Skeletal muscle tissue (tissue), 3 donors: ENCODE measurements at regions not wholly inside any gene's neighbourhood (a gene's known extent, or its start where the extent isn't known, plus 50 kb on each side); places are given as distances from the start of the nearest gene placed in this dataset.
"Not testable (repeated sequence)": the region's sequence is repeated elsewhere in the genome, so short reads cannot be mapped to it uniquely, and the experiment has no call there.

Experiments
- H3K27ac ChIP-seq: one replicate; pipeline ENCODE4 v1.7.0; 2013; ENCODE audit warnings: mild to moderate bottlenecking, low read depth, low read length, inconsistent platforms
- H3K27me3 ChIP-seq, 3 donors: one replicate each; pipeline ENCODE4 v1.7.0; 2013; ENCODE audit warnings: low read length in 3 of 3; ENCODE audit not compliant: control insufficient read depth in 3 of 3, insufficient read depth in 3 of 3
- H3K36me3 ChIP-seq, 3 donors: one replicate each; pipeline ENCODE4 v1.7.0; 2013; ENCODE audit warnings: low read length in 3 of 3; ENCODE audit not compliant: control insufficient read depth in 3 of 3, insufficient read depth in 3 of 3
- H3K4me1 ChIP-seq, 3 donors: one replicate each; pipeline ENCODE4 v1.7.0; 2013; ENCODE audit warnings: low read length in 3 of 3, mild to moderate bottlenecking in 3 of 3; ENCODE audit not compliant: control insufficient read depth in 3 of 3, insufficient read depth in 3 of 3
- H3K4me3 ChIP-seq, 3 donors: one replicate each; pipeline ENCODE4 v1.7.0; 2013; ENCODE audit warnings: low read length in 3 of 3
- H3K9ac ChIP-seq, 3 donors: one replicate each; pipeline ENCODE4 v1.7.0; 2013; ENCODE audit warnings: low read length in 3 of 3, mild to moderate bottlenecking in 3 of 3, moderate library complexity in 2 of 3, low read depth in 1 of 3
- H3K9me3 ChIP-seq, 3 donors: one replicate each; pipeline ENCODE4 v1.7.0; 2013; ENCODE audit warnings: low read length in 3 of 3; ENCODE audit not compliant: control insufficient read depth in 3 of 3
- donor health status: Osteomylitis.

- H3K9ac ChIP-seq = no peak overlapping the region
- H3K27me3 ChIP-seq = no peaks in the 10 kb centered on the region
- no peaks in the 10 kb centered on the region for H3K9me3 ChIP-seq
- H3K4me1 ChIP-seq = no peaks in the 10 kb centered on the region
- H3K36me3 ChIP-seq = no peaks in the 10 kb centered on the region
- no peak overlapping the region for H3K4me3 ChIP-seq
- no peak overlapping the region for H3K27ac ChIP-seq
Measured at GRCh38 chr3:124360155-124360554, 368.2 kb upstream of the ROPN1 start.

- H3K27me3 ChIP-seq = no peaks in the 10 kb centered on the region
- no peak overlapping the region for H3K4me3 ChIP-seq
- H3K9me3 ChIP-seq = no peaks in the 10 kb centered on the region
- H3K27ac ChIP-seq = no peak overlapping the region
- no peak overlapping the region for H3K9ac ChIP-seq
- no peaks in the 10 kb centered on the region for H3K36me3 ChIP-seq
- H3K4me1 ChIP-seq = no peaks in the 10 kb centered on the region
Measured at GRCh38 chr3:124360563-124360962, 368.6 kb upstream of the ROPN1 start.

- H3K27me3 ChIP-seq = no peaks in the 10 kb centered on the region
- no peaks in the 10 kb centered on the region for H3K4me1 ChIP-seq
Measured at GRCh38 chr3:124361566-124361965, 368.7 kb upstream of the UMPS start.

GRCh38 chr3:124362455-124362854, 367.8 kb upstream of the UMPS start:
- Histone ChIP-seq H3K27ac (no peak overlapping the region), H3K9ac (no peak overlapping the region), H3K27me3 (no peaks in the 10 kb centered on the region), H3K4me1 (no peaks in the 10 kb centered on the region), H3K9me3 (no peaks in the 10 kb centered on the region), H3K4me3 (no peak overlapping the region), H3K36me3 (no peaks in the 10 kb centered on the region)

More at GRCh38 chr3:124361566-124361965, 368.7 kb upstream of the UMPS start:
- Histone ChIP-seq H3K27ac (no peak overlapping the region), H3K4me3 (no peak overlapping the region), H3K9ac (no peak overlapping the region), H3K9me3 (no peaks in the 10 kb centered on the region), H3K36me3 (no peaks in the 10 kb centered on the region)

GRCh38 chr3:124363476-124363875, 366.8 kb upstream of the UMPS start:
- Histone ChIP-seq H3K27me3 (no peaks in the 10 kb centered on the region), H3K36me3 (no peaks in the 10 kb centered on the region), H3K4me3 (no peak overlapping the region), H3K9ac (no peak overlapping the region), H3K27ac (no peak overlapping the region), H3K4me1 (no peaks in the 10 kb centered on the region), H3K9me3 (no peaks in the 10 kb centered on the region)

GRCh38 chr3:124364317-124365020, 365.8 kb upstream of the UMPS start:
- Histone ChIP-seq H3K4me3 (no peak overlapping the region), H3K9ac (no peak overlapping the region), H3K4me1 (no peaks in the 10 kb centered on the region), H3K27ac (no peak overlapping the region), H3K27me3 (no peaks in the 10 kb centered on the region), H3K36me3 (no peaks in the 10 kb centered on the region), H3K9me3 (no peaks in the 10 kb centered on the region)

- H3K36me3 ChIP-seq, H3K9me3 ChIP-seq, H3K9ac ChIP-seq, H3K27me3 ChIP-seq, H3K4me1 ChIP-seq, H3K27ac ChIP-seq, H3K4me3 ChIP-seq: not testable (repeated sequence)
Measured at GRCh38 chr3:124366655-124367054, 363.6 kb upstream of the UMPS start.

GRCh38 chr3:124372775-124373174, 357.5 kb upstream of the UMPS start:
- H3K9me3 ChIP-seq = peaks cover 0 to 1% (median 0%) of the 10 kb centered on the region in 3 donors
- H3K27me3 ChIP-seq = no peaks in the 10 kb centered on the region

GRCh38 chr3:124373524-124373923, 356.7 kb upstream of the UMPS start:
- Histone ChIP-seq H3K9me3 (peaks cover 0 to 1% (median 0%) of the 10 kb centered on the region in 3 donors), H3K27me3 (no peaks in the 10 kb centered on the region), H3K9ac (no peak overlapping the region), H3K4me1 (no peaks in the 10 kb centered on the region), H3K4me3 (no peak overlapping the region), H3K36me3 (no peaks in the 10 kb centered on the region), H3K27ac (no peak overlapping the region)

More at GRCh38 chr3:124372775-124373174, 357.5 kb upstream of the UMPS start:
- Histone ChIP-seq H3K4me1 (no peaks in the 10 kb centered on the region), H3K36me3 (no peaks in the 10 kb centered on the region), H3K27ac (no peak overlapping the region), H3K9ac (no peak overlapping the region), H3K4me3 (no peak overlapping the region)

GRCh38 chr3:124374583-124374982, 355.7 kb upstream of the UMPS start:
- no peaks in the 10 kb centered on the region for H3K4me1 ChIP-seq
- no peak overlapping the region for H3K9ac ChIP-seq
- no peaks in the 10 kb centered on the region for H3K36me3 ChIP-seq
- H3K9me3 ChIP-seq = peaks cover 0 to 1% (median 0%) of the 10 kb centered on the region in 3 donors
- H3K4me3 ChIP-seq = no peak overlapping the region
- H3K27ac ChIP-seq = no peak overlapping the region
- no peaks in the 10 kb centered on the region for H3K27me3 ChIP-seq
